Caki2 (cell line): ENCODE measurements at regions not wholly inside any gene's neighbourhood (a gene's known extent, or its start where the extent isn't known, plus 50 kb on each side); places are given as distances from the start of the nearest gene placed in this dataset.
"Not testable (repeated sequence)": the region's sequence is repeated elsewhere in the genome, so short reads cannot be mapped to it uniquely, and the experiment has no call there.

Experiments used
- DNase-seq: peaks from one replicate; pipeline ENCODE4 v3.0.0-alpha.2; 2015; ENCODE audit warnings: low read depth
- in situ Hi-C: cut with HindIII; loops from 2 replicates; pipeline ENCODE4 v1.10.0; 2016; ENCODE audit warnings: low sequenced_read_pairs, low pct_unique_long_range_greater_than_20kb, mixed read lengths

- in situ Hi-C loops, result no loop called here
- DNase-seq, result no peak
Observed at GRCh38 chr5:92050970-92051369, 667.9 kb upstream of the ARRDC3 start.

GRCh38 chr5:92041911-92042660 lies 659.0 kb upstream of the ARRDC3 start:
- in situ Hi-C loops, result no loop called here
- DNase-seq, result no peak

- in situ Hi-C loops, result no loop called here
- no peak for DNase-seq
Observed at GRCh38 chr5:92041206-92041605, 658.1 kb upstream of the ARRDC3 start.

GRCh38 chr5:92029792-92030191 lies 646.7 kb upstream of the ARRDC3 start:
- in situ Hi-C loops, DNase-seq: not testable (repeated sequence)

- DNase-seq, result no peak
- in situ Hi-C loops, result no loop called here
Observed at GRCh38 chr5:92023555-92023954, 640.4 kb upstream of the ARRDC3 start.

- no peak for DNase-seq
- in situ Hi-C loops, result no loop called here
Observed at GRCh38 chr5:92023141-92023471, 640.0 kb upstream of the ARRDC3 start.

GRCh38 chr5:92022415-92023140 lies 639.5 kb upstream of the ARRDC3 start:
- in situ Hi-C loops, result no loop called here

GRCh38 chr5:92019376-92019990 lies 636.4 kb upstream of the ARRDC3 start:
- DNase-seq, result no peak
- in situ Hi-C loops, result no loop called here

More at GRCh38 chr5:92022415-92023140, 639.5 kb upstream of the ARRDC3 start:
- no peak for DNase-seq

GRCh38 chr5:92017776-92018175 lies 634.7 kb upstream of the ARRDC3 start:
- in situ Hi-C loops, result no loop called here
- DNase-seq, result no peak

- DNase-seq, in situ Hi-C loops: not testable (repeated sequence)
Observed at GRCh38 chr5:92011845-92012244, 628.7 kb upstream of the ARRDC3 start.

- DNase-seq, result no peak
- in situ Hi-C loops, result no loop called here
Observed at GRCh38 chr5:92003806-92004205, 620.7 kb upstream of the ARRDC3 start.

GRCh38 chr5:92002721-92003274 lies 619.7 kb upstream of the ARRDC3 start:
- in situ Hi-C loops, result no loop called here

GRCh38 chr5:91998774-91999173 lies 615.7 kb upstream of the ARRDC3 start:
- no peak for DNase-seq
- in situ Hi-C loops, result no loop called here

More at GRCh38 chr5:92002721-92003274, 619.7 kb upstream of the ARRDC3 start:
- DNase-seq, result no peak

GRCh38 chr5:91983869-91984268 lies 600.8 kb upstream of the ARRDC3 start:
- DNase-seq, result no peak
- in situ Hi-C loops, result no loop called here

GRCh38 chr5:91978221-91978882 lies 595.2 kb upstream of the ARRDC3 start:
- in situ Hi-C loops, result no loop called here
- no peak for DNase-seq

- in situ Hi-C loops, result no loop called here
- no peak for DNase-seq
Observed at GRCh38 chr5:91977579-91977978, 594.5 kb upstream of the ARRDC3 start.

GRCh38 chr5:91976451-91976850 lies 593.3 kb upstream of the ARRDC3 start:
- in situ Hi-C loops, result no loop called here

GRCh38 chr5:91963166-91963565 lies 580.0 kb upstream of the ARRDC3 start:
- DNase-seq, result no peak
- in situ Hi-C loops, result no loop called here

More at GRCh38 chr5:91976451-91976850, 593.3 kb upstream of the ARRDC3 start:
- DNase-seq, result no peak

GRCh38 chr5:91957666-91958065 lies 574.5 kb upstream of the ARRDC3 start:
- DNase-seq, result no peak
- in situ Hi-C loops, result no loop called here
